ENCODE measurements at regions not wholly inside any gene's neighbourhood (a gene's known extent, or its start where the extent isn't known, plus 50 kb on each side); places are given as distances from the start of the nearest gene placed in this dataset.

- DNase-seq (ENCODE audit: low read depth), result peak; percentile 20
- no peak for TF ChIP-seq CTCF (IDR thresholded peaks at IDR 0.05; ENCODE audit: insufficient read depth, low read depth, low read length)
- H3K4me3 ChIP-seq (ENCODE audit: low read depth, low read length), result no peak overlapping the region
Observed at GRCh38 chr9:91494751-91495150, 71.1 kb upstream of the NFIL3 start.

- no peak for TF ChIP-seq CTCF (IDR thresholded peaks at IDR 0.05; ENCODE audit: insufficient read depth, low read depth, low read length)
- H3K4me3 ChIP-seq (ENCODE audit: low read depth, low read length), result no peak overlapping the region
- no peak for DNase-seq (ENCODE audit: low read depth)
Observed at GRCh38 chr9:91492237-91492636, 68.6 kb upstream of the NFIL3 start.

GRCh38 chr9:91491624-91492023, 68.0 kb upstream of the NFIL3 start:
- no peak for DNase-seq (ENCODE audit: low read depth)
- no peak for TF ChIP-seq CTCF (IDR thresholded peaks at IDR 0.05; ENCODE audit: insufficient read depth, low read depth, low read length)
- no peak overlapping the region for H3K4me3 ChIP-seq (ENCODE audit: low read depth, low read length)

- no peak overlapping the region for H3K4me3 ChIP-seq (ENCODE audit: low read depth, low read length)
- DNase-seq (ENCODE audit: low read depth), result no peak
- no peak for TF ChIP-seq CTCF (IDR thresholded peaks at IDR 0.05; ENCODE audit: insufficient read depth, low read depth, low read length)
Observed at GRCh38 chr9:91489361-91489899, 65.8 kb upstream of the NFIL3 start.

GRCh38 chr9:91488341-91488740, 64.7 kb upstream of the NFIL3 start:
- H3K4me3 ChIP-seq (ENCODE audit: low read depth, low read length), result no peak overlapping the region
- DNase-seq (ENCODE audit: low read depth), result no peak
- TF ChIP-seq CTCF (IDR thresholded peaks at IDR 0.05; ENCODE audit: insufficient read depth, low read depth, low read length), result no peak

- peak; percentile 29 for DNase-seq (ENCODE audit: low read depth)
- no peak for TF ChIP-seq CTCF (IDR thresholded peaks at IDR 0.05; ENCODE audit: insufficient read depth, low read depth, low read length)
- no peak overlapping the region for H3K4me3 ChIP-seq (ENCODE audit: low read depth, low read length)
Observed at GRCh38 chr9:91486699-91487497, 63.3 kb upstream of the NFIL3 start.

Data from fibroblast of villous mesenchyme (primary cell).